Peyer's patch (tissue), 4 donors: ENCODE measurements at regions not wholly inside any gene's neighbourhood (a gene's known extent, or its start where the extent isn't known, plus 50 kb on each side); places are given as distances from the start of the nearest gene placed in this dataset.

Source experiments
- DNase-seq, 3 donors: peaks; one replicate each; pipeline ENCODE4 v3.0.0-alpha.2; 2017 to 2019
- H3K27ac ChIP-seq, 4 donors: fragments of 200-600 bp; sonication (generic); one replicate each; pipeline ENCODE4 v1.5.1; 2016 to 2019
- H3K27me3 ChIP-seq, 2 donors: fragments of 200-600 bp; sonication (generic); one replicate each; pipeline ENCODE4 v1.5.1; 2019
- H3K36me3 ChIP-seq, 3 donors: fragments of 200-600 bp; sonication (generic); one replicate each; pipeline ENCODE4 v1.5.1; 2016 to 2019
- H3K4me1 ChIP-seq, 4 donors: fragments of 200-600 bp; sonication (generic); one replicate each; pipeline ENCODE4 v1.5.1; 2016 to 2019
- H3K4me3 ChIP-seq, 4 donors: fragments of 200-600 bp; sonication (generic); 1 replicate in 3 of 4; 2 replicates in 1 of 4; pipeline ENCODE4 v1.5.1; 2016 to 2019; ENCODE audit warnings: mild to moderate bottlenecking in 1 of 4
- H3K9me3 ChIP-seq, 4 donors: fragments of 200-600 bp; sonication (generic); one replicate each; pipeline ENCODE4 v1.5.1; 2016 to 2019; ENCODE audit warnings: mild to moderate bottlenecking in 1 of 4
- POLR2A ChIP-seq, 2 donors: fragments of 450-650 bp; IDR thresholded peaks; one replicate each; pipeline ENCODE4 v1.5.1; 2017; ENCODE audit warnings: antibody characterized with exemption in 2 of 2, mild to moderate bottlenecking in 2 of 2, moderate library complexity in 2 of 2
- TF ChIP-seq, protein P1 (sequence below), 6 experiments: fragments of 450-650 bp in 4 of 6; fragments of 200-600 bp in 2 of 6; sonication (generic) in 1 of 6; IDR thresholded peaks; one replicate each; pipeline ENCODE4 v1.5.1; 2017 to 2019; ENCODE audit warnings: antibody characterized with exemption in 6 of 6, mild to moderate bottlenecking in 3 of 6, moderate library complexity in 1 of 6

DNA sequence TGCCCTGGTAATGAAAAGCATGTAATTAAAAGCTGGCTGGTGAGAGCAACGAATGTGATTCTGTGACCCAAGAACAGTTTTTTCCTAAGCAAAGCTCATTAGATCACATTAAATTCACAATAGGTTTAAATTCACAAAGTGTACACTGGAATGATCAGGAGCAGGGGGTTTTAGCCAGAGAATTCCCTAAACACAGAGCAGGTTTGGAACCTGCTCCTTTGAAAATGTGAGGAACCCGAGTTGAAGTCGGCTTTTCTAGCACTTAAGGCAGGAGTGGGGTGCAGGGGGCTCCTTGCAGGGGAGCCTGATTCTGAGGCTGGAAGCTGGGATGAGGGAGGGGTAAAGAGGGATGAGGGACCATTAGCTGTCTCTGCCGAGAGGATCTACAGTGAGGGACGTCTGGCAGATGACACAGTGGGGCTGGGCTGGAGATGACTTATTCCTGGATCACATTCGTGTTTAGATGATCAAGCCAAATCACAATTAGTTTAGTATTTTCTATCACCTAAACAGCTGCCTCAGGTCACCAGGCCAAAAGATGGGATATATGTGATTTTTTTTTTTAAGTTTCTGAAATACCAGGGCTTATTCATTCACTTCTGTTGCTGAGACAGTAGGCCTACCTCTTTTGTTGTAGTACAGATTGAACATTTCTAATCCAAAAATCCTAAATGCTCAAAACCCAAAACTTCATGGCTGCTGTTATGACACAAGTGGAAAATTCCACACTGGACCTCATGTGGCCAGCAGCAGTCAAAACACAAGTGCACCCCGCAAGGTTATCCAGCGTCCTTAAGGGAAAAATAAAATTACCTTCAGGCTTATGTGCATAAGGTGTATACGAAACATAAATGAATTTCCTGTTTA is 93.1 kb upstream of the HIVEP1 start:
- no peaks in the 10 kb centered on the region for H3K27me3 ChIP-seq
- no peak overlapping the region for H3K4me3 ChIP-seq
- peak overlapping the region in 3 of 4 donors; percentile 37 to 59 (median 45) for H3K27ac ChIP-seq
- no peaks in the 10 kb centered on the region for H3K36me3 ChIP-seq
- peaks cover 0 to 20% (median 0%) of the 10 kb centered on the region in 4 donors for H3K4me1 ChIP-seq
- DNase-seq, result no peak
- no peak for TF ChIP-seq POLR2A (IDR thresholded peaks at IDR 0.05)
- TF ChIP-seq, protein P1, sequence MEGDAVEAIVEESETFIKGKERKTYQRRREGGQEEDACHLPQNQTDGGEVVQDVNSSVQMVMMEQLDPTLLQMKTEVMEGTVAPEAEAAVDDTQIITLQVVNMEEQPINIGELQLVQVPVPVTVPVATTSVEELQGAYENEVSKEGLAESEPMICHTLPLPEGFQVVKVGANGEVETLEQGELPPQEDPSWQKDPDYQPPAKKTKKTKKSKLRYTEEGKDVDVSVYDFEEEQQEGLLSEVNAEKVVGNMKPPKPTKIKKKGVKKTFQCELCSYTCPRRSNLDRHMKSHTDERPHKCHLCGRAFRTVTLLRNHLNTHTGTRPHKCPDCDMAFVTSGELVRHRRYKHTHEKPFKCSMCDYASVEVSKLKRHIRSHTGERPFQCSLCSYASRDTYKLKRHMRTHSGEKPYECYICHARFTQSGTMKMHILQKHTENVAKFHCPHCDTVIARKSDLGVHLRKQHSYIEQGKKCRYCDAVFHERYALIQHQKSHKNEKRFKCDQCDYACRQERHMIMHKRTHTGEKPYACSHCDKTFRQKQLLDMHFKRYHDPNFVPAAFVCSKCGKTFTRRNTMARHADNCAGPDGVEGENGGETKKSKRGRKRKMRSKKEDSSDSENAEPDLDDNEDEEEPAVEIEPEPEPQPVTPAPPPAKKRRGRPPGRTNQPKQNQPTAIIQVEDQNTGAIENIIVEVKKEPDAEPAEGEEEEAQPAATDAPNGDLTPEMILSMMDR (IDR thresholded peaks at IDR 0.05), result no peak
- no peaks in the 10 kb centered on the region for H3K9me3 ChIP-seq

DNA sequence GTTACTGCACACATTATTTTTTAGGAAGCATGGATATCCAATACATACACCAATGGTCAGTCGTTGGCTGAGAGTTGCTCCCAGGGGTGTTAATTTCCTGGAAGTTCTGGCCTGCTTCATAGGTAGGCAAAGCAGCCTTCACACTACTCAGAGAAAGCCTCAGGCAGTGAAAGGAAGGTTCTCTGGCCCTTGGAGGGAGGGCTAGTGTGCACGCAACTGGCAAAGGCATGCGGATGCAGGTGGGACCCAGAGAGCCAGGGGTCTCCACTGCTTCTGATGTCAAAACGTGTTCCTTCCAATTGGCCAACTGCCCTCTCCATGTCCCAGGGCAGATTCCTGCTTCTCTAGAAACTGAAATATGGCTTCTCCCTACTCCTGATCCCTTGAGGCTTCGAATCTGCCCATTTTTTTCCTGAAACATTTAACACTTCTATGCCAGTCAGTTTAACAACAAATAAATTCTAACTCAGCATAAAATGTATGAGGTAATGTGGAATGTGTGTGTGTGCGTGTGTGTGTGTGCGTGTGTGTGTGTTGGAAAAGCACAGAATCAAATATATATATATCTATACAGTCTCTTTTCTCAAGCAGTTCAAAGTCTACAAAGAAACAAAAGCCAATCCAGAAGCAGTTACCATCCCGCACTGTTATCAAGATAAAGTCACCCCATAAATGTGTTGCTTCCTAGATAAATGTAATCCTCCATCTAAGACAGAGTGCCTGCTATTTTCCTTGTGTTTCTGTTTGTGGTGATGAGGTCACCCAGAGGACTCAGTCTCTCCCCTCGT is 94.0 kb upstream of the HIVEP1 start:
- Histone ChIP-seq H3K27ac (peak overlapping the region in 2 of 4 donors; percentile 45 to 59), H3K4me3 (no peak overlapping the region), H3K9me3 (no peaks in the 10 kb centered on the region), H3K27me3 (no peaks in the 10 kb centered on the region), H3K4me1 (peaks cover 0 to 20% (median 0%) of the 10 kb centered on the region in 4 donors), H3K36me3 (no peaks in the 10 kb centered on the region)
- DNase-seq, result no peak
- TF ChIP-seq, protein P1 (IDR thresholded peaks at IDR 0.05), result no peak
- TF ChIP-seq POLR2A (IDR thresholded peaks at IDR 0.05), result no peak

DNA sequence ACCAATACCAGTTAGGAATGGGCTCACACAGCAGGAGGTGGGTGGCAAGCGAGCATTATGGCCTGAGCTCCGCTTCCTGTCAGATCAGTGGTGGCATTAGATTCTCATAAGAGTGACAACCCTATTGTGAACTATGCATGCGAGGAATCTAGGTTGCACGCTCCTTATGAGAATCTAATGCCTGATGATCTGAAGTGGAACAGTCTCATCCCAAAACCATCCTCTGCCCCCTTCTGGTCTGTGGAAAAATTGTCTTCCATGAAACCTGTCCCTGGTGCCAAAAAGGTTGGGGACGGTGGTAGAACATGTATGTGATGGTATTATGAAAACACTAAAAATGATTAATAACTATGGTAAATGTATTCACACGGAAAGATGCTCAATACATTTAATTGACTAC is 99.7 kb upstream of the HIVEP1 start:
- Histone ChIP-seq H3K9me3 (no peaks in the 10 kb centered on the region), H3K4me1 (no peaks in the 10 kb centered on the region), H3K27ac (no peak overlapping the region), H3K27me3 (no peaks in the 10 kb centered on the region), H3K36me3 (no peaks in the 10 kb centered on the region), H3K4me3 (no peak overlapping the region)
- no peak for DNase-seq
- TF ChIP-seq POLR2A (IDR thresholded peaks at IDR 0.05), result no peak
- TF ChIP-seq, protein P1 (IDR thresholded peaks at IDR 0.05), result peak in 2 of 6 experiments; percentile 20 to 25

DNA sequence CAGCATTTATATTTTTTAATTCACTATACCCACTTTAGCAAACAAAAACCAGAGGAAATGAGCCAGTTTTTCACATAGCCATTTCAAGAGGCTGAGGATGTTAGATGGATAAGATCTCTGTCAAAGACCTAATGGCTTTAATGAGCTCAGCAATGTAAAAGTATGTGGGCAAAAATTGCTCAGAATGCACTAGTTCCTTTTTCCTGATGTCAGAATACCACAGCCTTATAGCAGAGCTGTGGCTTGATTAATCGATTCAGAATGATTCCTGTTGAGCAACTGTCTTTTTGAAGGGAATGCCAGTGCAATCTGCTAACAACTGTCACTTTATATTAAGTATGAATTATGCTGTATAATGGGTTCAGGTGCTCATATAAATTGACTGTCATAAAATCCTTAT is 100.6 kb upstream of the HIVEP1 start:
- H3K4me1 ChIP-seq, result no peaks in the 10 kb centered on the region
- no peak for TF ChIP-seq POLR2A (IDR thresholded peaks at IDR 0.05)
- TF ChIP-seq, protein P1 (IDR thresholded peaks at IDR 0.05), result no peak
- no peak for DNase-seq

DNA sequence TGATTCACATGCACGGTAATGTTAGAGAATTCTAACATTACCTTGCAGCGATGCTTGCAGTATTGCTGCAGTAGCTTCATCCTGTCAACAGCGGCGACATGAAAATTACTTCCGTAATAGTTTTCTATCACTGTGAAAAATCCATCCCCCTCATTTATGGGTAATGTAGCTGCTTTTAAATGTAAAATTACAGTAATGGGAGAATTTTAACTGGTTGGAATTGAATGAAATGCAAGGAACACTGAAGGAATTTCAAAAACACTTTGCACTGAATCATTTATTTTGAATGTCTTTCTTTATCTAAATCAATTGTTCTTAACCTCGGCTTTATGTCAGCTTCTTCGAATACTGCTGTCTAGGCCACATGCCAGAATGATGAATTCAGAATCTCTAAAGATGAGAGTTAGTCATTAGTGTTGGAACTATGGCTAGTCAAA is 102.4 kb upstream of the HIVEP1 start:
- Histone ChIP-seq H3K4me3 (no peak overlapping the region), H3K9me3 (no peaks in the 10 kb centered on the region), H3K27me3 (no peaks in the 10 kb centered on the region), H3K4me1 (no peaks in the 10 kb centered on the region), H3K27ac (no peak overlapping the region), H3K36me3 (no peaks in the 10 kb centered on the region)
- DNase-seq, result no peak
- no peak for TF ChIP-seq POLR2A (IDR thresholded peaks at IDR 0.05)
- TF ChIP-seq, protein P1 (IDR thresholded peaks at IDR 0.05), result no peak

More for the DNA sequence above, 100.6 kb upstream of the HIVEP1 start:
- Histone ChIP-seq H3K9me3 (no peaks in the 10 kb centered on the region), H3K27ac (no peak overlapping the region), H3K4me3 (no peak overlapping the region), H3K36me3 (no peaks in the 10 kb centered on the region), H3K27me3 (no peaks in the 10 kb centered on the region)
